ENCODE measurements at regions not wholly inside any gene's neighbourhood (a gene's known extent, or its start where the extent isn't known, plus 50 kb on each side); places are given as distances from the start of the nearest gene placed in this dataset.
A peak's percentile ranks its signal among the peaks of the same experiment; 100 is the strongest.
"Not testable (repeated sequence)": the region's sequence is repeated elsewhere in the genome, so short reads cannot be mapped to it uniquely, and the experiment has no call there.

GRCh38 chr7:108663701-108664100 is 94.0 kb downstream of the DNAJB9 start:
- no peak overlapping the region for H3K4me2 ChIP-seq (ENCODE audit: insufficient read depth, low read length)
- no peak for TF ChIP-seq CTCF (IDR thresholded peaks at IDR 0.05; ENCODE audit: extremely low read depth, low read depth, low read length)
- no peak for DNase-seq (ENCODE audit: insufficient read length, low spot score, missing footprints)
- no peaks in the 10 kb centered on the region for H4K20me1 ChIP-seq (ENCODE audit: insufficient read depth, low read length)
- no peaks in the 10 kb centered on the region for H3K36me3 ChIP-seq (ENCODE audit: insufficient read depth, low read length)
- no peaks in the 10 kb centered on the region for H3K4me1 ChIP-seq (ENCODE audit: insufficient read depth, low read length)
- no peaks in the 10 kb centered on the region for H3K9me3 ChIP-seq (ENCODE audit: low read depth, low read length)
- H2AFZ ChIP-seq (ENCODE audit: low read length), result no peak overlapping the region
- no peak overlapping the region for H3K4me3 ChIP-seq (ENCODE audit: insufficient read depth, low read length)
- no peaks in the 10 kb centered on the region for H3K79me2 ChIP-seq (ENCODE audit: insufficient read depth, low read length)
- no peaks in the 10 kb centered on the region for H3K27me3 ChIP-seq (ENCODE audit: insufficient read depth, low read length)
- no peak overlapping the region for H3K27ac ChIP-seq (ENCODE audit: low read depth, low read length)

- Histone ChIP-seq H2AFZ (ENCODE audit: low read length) (no peak overlapping the region), H3K36me3 (ENCODE audit: insufficient read depth, low read length) (no peaks in the 10 kb centered on the region), H3K4me3 (ENCODE audit: insufficient read depth, low read length) (no peak overlapping the region), H3K4me1 (ENCODE audit: insufficient read depth, low read length) (no peaks in the 10 kb centered on the region), H3K4me2 (ENCODE audit: insufficient read depth, low read length) (no peak overlapping the region), H3K9me3 (ENCODE audit: low read depth, low read length) (no peaks in the 10 kb centered on the region), H3K27me3 (ENCODE audit: insufficient read depth, low read length) (no peaks in the 10 kb centered on the region), H3K27ac (ENCODE audit: low read depth, low read length) (no peak overlapping the region), H3K79me2 (ENCODE audit: insufficient read depth, low read length) (no peaks in the 10 kb centered on the region), H4K20me1 (ENCODE audit: insufficient read depth, low read length) (no peaks in the 10 kb centered on the region)
- no peak for DNase-seq (ENCODE audit: insufficient read length, low spot score, missing footprints)
- no peak for TF ChIP-seq CTCF (IDR thresholded peaks at IDR 0.05; ENCODE audit: extremely low read depth, low read depth, low read length)
These were observed 97.5 kb downstream of the DNAJB9 start for GRCh38 chr7:108667216-108667615.

- Histone ChIP-seq H3K9me3 (ENCODE audit: low read depth, low read length) (no peaks in the 10 kb centered on the region), H3K79me2 (ENCODE audit: insufficient read depth, low read length) (no peaks in the 10 kb centered on the region), H3K27me3 (ENCODE audit: insufficient read depth, low read length) (no peaks in the 10 kb centered on the region), H2AFZ (ENCODE audit: low read length) (no peak overlapping the region), H3K4me2 (ENCODE audit: insufficient read depth, low read length) (no peak overlapping the region), H3K4me1 (ENCODE audit: insufficient read depth, low read length) (no peaks in the 10 kb centered on the region), H3K4me3 (ENCODE audit: insufficient read depth, low read length) (no peak overlapping the region), H4K20me1 (ENCODE audit: insufficient read depth, low read length) (no peaks in the 10 kb centered on the region), H3K27ac (ENCODE audit: low read depth, low read length) (no peak overlapping the region), H3K36me3 (ENCODE audit: insufficient read depth, low read length) (no peaks in the 10 kb centered on the region)
- peak; percentile 52 for DNase-seq (ENCODE audit: insufficient read length, low spot score, missing footprints)
- TF ChIP-seq CTCF (IDR thresholded peaks at IDR 0.05; ENCODE audit: extremely low read depth, low read depth, low read length), result no peak
These were observed 100.3 kb downstream of the DNAJB9 start for GRCh38 chr7:108669958-108670357.

- not testable (repeated sequence) for H3K36me3 ChIP-seq (ENCODE audit: insufficient read depth, low read length); H3K27me3 ChIP-seq (ENCODE audit: insufficient read depth, low read length); H3K79me2 ChIP-seq (ENCODE audit: insufficient read depth, low read length); H3K9me3 ChIP-seq (ENCODE audit: low read depth, low read length); H4K20me1 ChIP-seq (ENCODE audit: insufficient read depth, low read length); H3K27ac ChIP-seq (ENCODE audit: low read depth, low read length); H3K4me3 ChIP-seq (ENCODE audit: insufficient read depth, low read length); H2AFZ ChIP-seq (ENCODE audit: low read length); H3K4me2 ChIP-seq (ENCODE audit: insufficient read depth, low read length); DNase-seq (ENCODE audit: insufficient read length, low spot score, missing footprints); H3K4me1 ChIP-seq (ENCODE audit: insufficient read depth, low read length)
These were observed 104.0 kb downstream of the DNAJB9 start for GRCh38 chr7:108673699-108674098.

- no peaks in the 10 kb centered on the region for H3K36me3 ChIP-seq (ENCODE audit: insufficient read depth, low read length)
- H4K20me1 ChIP-seq (ENCODE audit: insufficient read depth, low read length), result no peaks in the 10 kb centered on the region
- no peaks in the 10 kb centered on the region for H3K79me2 ChIP-seq (ENCODE audit: insufficient read depth, low read length)
- no peaks in the 10 kb centered on the region for H3K4me1 ChIP-seq (ENCODE audit: insufficient read depth, low read length)
- no peak overlapping the region for H2AFZ ChIP-seq (ENCODE audit: low read length)
- H3K4me2 ChIP-seq (ENCODE audit: insufficient read depth, low read length), result no peak overlapping the region
- no peak overlapping the region for H3K4me3 ChIP-seq (ENCODE audit: insufficient read depth, low read length)
- no peak for TF ChIP-seq CTCF (IDR thresholded peaks at IDR 0.05; ENCODE audit: extremely low read depth, low read depth, low read length)
- H3K27ac ChIP-seq (ENCODE audit: low read depth, low read length), result no peak overlapping the region
- H3K9me3 ChIP-seq (ENCODE audit: low read depth, low read length), result no peaks in the 10 kb centered on the region
- DNase-seq (ENCODE audit: insufficient read length, low spot score, missing footprints), result no peak
- H3K27me3 ChIP-seq (ENCODE audit: insufficient read depth, low read length), result no peaks in the 10 kb centered on the region
These were observed 115.0 kb downstream of the DNAJB9 start for GRCh38 chr7:108684629-108685028.
